ENCODE measurements at regions not wholly inside any gene's neighbourhood (a gene's known extent, or its start where the extent isn't known, plus 50 kb on each side); places are given as distances from the start of the nearest gene placed in this dataset.

- Mint-ChIP-seq H3K9me3 (peaks cover 8% of the 10 kb centered on the region), H3K27me3 (no peaks in the 10 kb centered on the region), H3K4me3 (no peak overlapping the region), H3K27ac (no peak overlapping the region), H3K36me3 (ENCODE audit: low read depth) (no peaks in the 10 kb centered on the region), H3K4me1 (ENCODE audit: low read depth) (no peaks in the 10 kb centered on the region)
- DNase-seq (no peak), ATAC-seq (no peak)
- POLR2A ChIA-PET: no interaction called here
- TF ChIP-seq CTCF (IDR thresholded peaks at IDR 0.05): no peak
- intact Hi-C loops (cut with micrococcal nuclease): no loop called here
- CTCF ChIA-PET: no interaction called here
Measured at GRCh38 chr13:58452123-58452623, 820.6 kb downstream of the PCDH17 start.

- POLR2A ChIA-PET: no interaction called here
Measured at GRCh38 chr13:58455094-58455493, 823.5 kb downstream of the PCDH17 start.

GRCh38 chr13:58461217-58461616 lies 829.7 kb downstream of the PCDH17 start:
- Mint-ChIP-seq H3K36me3 (ENCODE audit: low read depth) (no peaks in the 10 kb centered on the region), H3K4me1 (ENCODE audit: low read depth) (no peaks in the 10 kb centered on the region), H3K9me3 (peaks cover 15% of the 10 kb centered on the region), H3K27ac (no peak overlapping the region), H3K27me3 (no peaks in the 10 kb centered on the region), H3K4me3 (no peak overlapping the region)
- no peak for DNase-seq
- ChIA-PET POLR2A (no interaction called here), CTCF (no interaction called here)
- TF ChIP-seq CTCF (IDR thresholded peaks at IDR 0.05): no peak
- ATAC-seq: no peak
- intact Hi-C loops (cut with micrococcal nuclease): no loop called here

More at GRCh38 chr13:58455094-58455493, 823.5 kb downstream of the PCDH17 start:
- H3K27me3 Mint-ChIP-seq: no peaks in the 10 kb centered on the region
- no peak for TF ChIP-seq CTCF (IDR thresholded peaks at IDR 0.05)
- CTCF ChIA-PET: no interaction called here
- no peak overlapping the region for H3K4me3 Mint-ChIP-seq
- no peak overlapping the region for H3K27ac Mint-ChIP-seq
- no peak for DNase-seq
- no peak for ATAC-seq
- intact Hi-C loops (cut with micrococcal nuclease): no loop called here
- peaks cover 17% of the 10 kb centered on the region for H3K9me3 Mint-ChIP-seq
- H3K4me1 Mint-ChIP-seq (ENCODE audit: low read depth): no peaks in the 10 kb centered on the region
- H3K36me3 Mint-ChIP-seq (ENCODE audit: low read depth): no peaks in the 10 kb centered on the region

GRCh38 chr13:58463841-58464240 lies 832.3 kb downstream of the PCDH17 start:
- intact Hi-C loops (cut with micrococcal nuclease): no loop called here
- POLR2A ChIA-PET: no interaction called here

GRCh38 chr13:58467176-58467575 lies 835.6 kb downstream of the PCDH17 start:
- CTCF ChIA-PET: no interaction called here
- intact Hi-C loops (cut with micrococcal nuclease): no loop called here
- POLR2A ChIA-PET: no interaction called here
- H3K27me3 Mint-ChIP-seq: no peaks in the 10 kb centered on the region
- no peaks in the 10 kb centered on the region for H3K4me1 Mint-ChIP-seq (ENCODE audit: low read depth)
- no peak overlapping the region for H3K4me3 Mint-ChIP-seq
- no peak for ATAC-seq
- no peak overlapping the region for H3K27ac Mint-ChIP-seq
- peaks cover 9% of the 10 kb centered on the region for H3K9me3 Mint-ChIP-seq
- H3K36me3 Mint-ChIP-seq (ENCODE audit: low read depth): no peaks in the 10 kb centered on the region
- no peak for DNase-seq
- TF ChIP-seq CTCF (IDR thresholded peaks at IDR 0.05): no peak

More at GRCh38 chr13:58463841-58464240, 832.3 kb downstream of the PCDH17 start:
- CTCF ChIA-PET: no interaction called here
- ATAC-seq (no peak), DNase-seq (no peak)
- H3K27me3 Mint-ChIP-seq: no peaks in the 10 kb centered on the region
- no peak overlapping the region for H3K4me3 Mint-ChIP-seq
- no peaks in the 10 kb centered on the region for H3K4me1 Mint-ChIP-seq (ENCODE audit: low read depth)
- no peak overlapping the region for H3K27ac Mint-ChIP-seq
- no peak for TF ChIP-seq CTCF (IDR thresholded peaks at IDR 0.05)
- peaks cover 7% of the 10 kb centered on the region for H3K9me3 Mint-ChIP-seq
- H3K36me3 Mint-ChIP-seq (ENCODE audit: low read depth): no peaks in the 10 kb centered on the region

Measured in activated CD8-positive, alpha-beta T cell treated with anti-CD3 and anti-CD28 coated beads for 36 hours (primary cell).